GM18511 (cell line): ENCODE measurements at regions not wholly inside any gene's neighbourhood (a gene's known extent, or its start where the extent isn't known, plus 50 kb on each side); places are given as distances from the start of the nearest gene placed in this dataset.
"Not testable (repeated sequence)": the region's sequence is repeated elsewhere in the genome, so short reads cannot be mapped to it uniquely, and the experiment has no call there.

ENCODE experiments used
- ATAC-seq: cut with Tn5 transposase; IDR thresholded peaks from one replicate; pipeline ENCODE4 v1.9.1; 2021; ENCODE audit warnings: mild to moderate bottlenecking, moderate library complexity; ENCODE audit not compliant: unreplicated experiment

DNA sequence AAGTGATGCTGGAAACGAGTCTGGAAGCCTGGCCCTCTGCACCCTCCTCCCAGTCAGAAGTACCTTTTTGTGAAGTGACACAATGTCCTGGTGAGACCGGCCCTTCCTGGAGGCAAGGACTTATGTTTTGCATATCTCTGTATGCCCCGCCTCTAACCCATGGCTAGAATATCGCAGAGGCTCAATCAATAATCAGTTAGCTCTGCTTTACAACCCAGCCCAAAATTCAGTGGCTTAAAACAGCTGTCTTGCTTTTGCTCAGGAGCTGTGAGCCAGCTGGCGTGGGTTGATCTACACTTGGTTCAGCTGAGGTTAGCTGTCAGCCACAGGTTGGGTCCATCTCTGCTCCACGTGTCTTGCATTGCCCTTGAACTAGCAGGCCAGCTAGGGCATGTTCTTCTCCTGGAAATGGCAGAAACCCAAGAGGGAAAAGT, 98.8 kb upstream of the METTL14 start:
- ATAC-seq: no peak

- ATAC-seq: no peak
Measured at GRCh38 chr4:118587116-118587831, 97.9 kb upstream of the METTL14 start.

GRCh38 chr4:118587946-118588345, 97.2 kb upstream of the METTL14 start:
- no peak for ATAC-seq

DNA sequence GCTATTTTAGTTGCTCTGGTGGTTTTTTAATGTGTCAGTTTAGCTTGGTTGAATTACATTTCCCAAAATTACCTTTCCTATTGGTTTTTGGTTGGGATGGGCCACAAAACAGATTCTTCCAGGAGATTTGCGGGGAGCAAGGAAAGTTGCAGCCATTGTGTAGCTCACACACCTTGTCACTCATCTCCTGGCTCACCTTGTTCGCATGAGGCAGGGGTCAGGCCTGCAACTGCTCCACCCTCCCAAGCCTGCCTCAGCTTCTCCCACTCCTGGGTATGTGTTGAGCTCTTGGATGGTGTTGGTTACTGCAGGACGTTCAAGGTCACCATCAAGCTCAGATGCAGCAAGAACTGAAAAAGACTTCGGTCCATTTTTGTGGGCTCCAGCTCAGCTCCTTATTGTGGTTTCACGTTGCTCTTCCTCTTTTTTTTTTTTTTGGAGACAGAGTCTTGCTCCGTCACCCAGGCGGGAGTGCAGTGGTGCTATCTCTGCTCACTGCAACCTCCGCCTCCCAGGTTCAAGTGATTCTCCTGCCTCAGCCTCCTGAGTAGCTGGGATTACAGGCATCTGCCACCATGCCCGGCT, 95.6 kb upstream of the METTL14 start:
- no peak for ATAC-seq

DNA sequence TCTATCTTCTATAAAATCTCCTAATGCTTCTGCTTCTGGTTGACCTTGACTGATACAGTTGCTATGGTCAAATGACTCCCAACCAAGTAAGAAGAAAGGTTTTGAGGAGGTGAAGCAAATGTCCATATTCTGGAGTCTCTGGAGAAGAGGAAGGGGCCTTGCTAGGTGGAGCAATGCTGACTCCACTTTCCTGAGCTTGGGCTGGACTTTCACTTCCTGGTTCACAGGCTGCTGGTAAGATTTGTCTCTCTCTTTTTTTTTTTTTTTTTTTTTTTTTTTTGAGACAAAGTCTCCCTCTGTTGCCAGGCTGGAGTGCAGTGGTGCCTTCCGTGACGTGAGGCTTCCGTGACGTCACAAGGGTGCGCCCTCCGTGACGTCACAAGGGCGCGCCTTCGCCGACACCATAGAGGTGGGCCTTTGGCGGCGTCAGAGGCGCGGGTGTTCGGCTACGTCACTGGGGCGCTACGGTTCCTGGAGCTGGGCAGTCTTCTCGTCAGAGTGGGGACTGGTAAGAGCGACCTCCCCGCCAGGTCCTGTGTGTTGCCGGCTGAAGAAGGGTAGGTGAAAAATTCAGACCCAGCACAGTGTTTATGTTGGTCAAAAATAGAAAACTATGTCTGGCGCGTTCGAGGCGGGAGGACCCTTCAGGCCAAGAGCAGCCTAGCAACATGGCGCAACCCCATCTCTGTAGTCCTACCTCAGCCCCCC, 93.7 kb upstream of the METTL14 start:
- peak; percentile 100 for ATAC-seq

DNA sequence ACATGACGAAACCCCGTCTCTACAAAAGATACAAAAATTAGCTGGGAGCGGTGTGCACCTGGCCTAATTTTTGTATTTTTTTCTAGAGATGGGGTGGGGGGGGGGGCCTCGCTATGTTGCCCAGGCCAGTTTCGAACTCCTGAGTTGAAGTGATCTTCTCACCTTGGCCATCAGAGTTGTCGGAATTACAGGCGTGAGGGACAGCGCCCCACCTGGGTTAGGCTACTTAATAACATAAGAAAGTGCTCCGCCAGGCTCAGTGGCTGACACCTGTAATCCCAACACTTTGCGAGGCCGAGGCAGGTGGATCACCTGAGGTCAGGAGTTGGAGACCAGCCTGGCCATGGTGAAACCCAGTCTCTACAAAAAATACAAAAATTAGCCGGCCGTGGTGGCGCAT, 92.9 kb upstream of the METTL14 start:
- ATAC-seq: not testable (repeated sequence)

DNA sequence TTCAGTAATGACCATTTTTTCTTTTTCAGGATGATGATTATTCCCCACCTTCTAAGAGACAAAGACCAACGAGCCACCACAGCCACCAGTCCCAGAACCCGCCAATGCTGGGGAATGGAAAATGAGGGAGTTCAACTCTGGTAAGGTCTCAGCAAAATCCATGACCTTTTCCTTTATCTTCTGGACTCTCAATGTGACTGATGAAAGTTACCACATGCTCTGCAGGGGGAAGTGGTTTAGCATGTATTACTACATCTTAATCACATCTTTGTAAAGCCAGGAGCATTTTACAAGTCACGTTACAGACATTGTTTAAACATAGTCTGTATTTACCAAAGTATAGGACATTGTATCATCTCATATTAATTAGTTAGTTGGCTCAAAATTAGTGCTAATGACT, 89.3 kb upstream of the METTL14 start:
- ATAC-seq: not testable (repeated sequence)

- ATAC-seq: not testable (repeated sequence)
Measured at GRCh38 chr4:118625097-118625496, 60.1 kb upstream of the METTL14 start.

DNA sequence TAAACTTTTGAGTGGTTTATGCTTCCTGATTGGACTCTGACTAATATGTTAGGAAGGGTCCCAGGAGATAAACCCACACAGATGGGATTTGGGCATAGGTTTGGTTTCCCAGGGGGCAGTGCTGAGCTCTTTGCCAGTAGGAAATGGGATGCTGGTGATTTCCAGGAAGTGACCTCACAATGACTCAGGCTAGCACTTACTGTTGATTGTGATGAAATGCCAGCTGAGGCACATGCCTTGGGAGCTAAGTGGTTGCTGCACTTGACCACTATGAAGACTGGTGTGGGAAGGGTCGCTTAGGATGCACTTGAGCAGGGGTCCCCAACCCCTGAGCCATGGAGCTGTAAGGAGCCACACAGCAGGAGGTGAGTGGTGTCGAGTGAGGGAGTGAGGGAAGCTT, 55.5 kb upstream of the METTL14 start:
- not testable (repeated sequence) for ATAC-seq

DNA sequence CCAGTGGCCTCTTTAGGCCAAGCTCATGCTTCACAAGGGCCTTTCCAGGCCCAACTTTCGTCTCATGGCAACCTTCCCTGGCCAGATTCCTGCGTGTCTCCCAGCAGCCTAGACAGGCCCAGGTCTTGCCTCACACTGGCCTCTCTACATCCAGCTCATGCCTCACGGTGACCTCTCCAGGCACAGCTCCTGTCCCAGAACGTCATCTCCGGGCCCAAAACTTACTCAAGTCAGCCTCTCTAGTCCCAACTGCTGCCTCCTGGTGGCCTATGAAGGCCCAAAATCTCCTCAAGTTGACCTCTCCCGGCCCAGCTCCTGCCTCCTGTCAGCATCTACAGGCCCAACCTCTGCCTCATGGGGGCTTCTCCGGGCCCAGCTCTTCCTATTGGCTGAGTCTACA, 54.3 kb upstream of the METTL14 start:
- not testable (repeated sequence) for ATAC-seq

DNA sequence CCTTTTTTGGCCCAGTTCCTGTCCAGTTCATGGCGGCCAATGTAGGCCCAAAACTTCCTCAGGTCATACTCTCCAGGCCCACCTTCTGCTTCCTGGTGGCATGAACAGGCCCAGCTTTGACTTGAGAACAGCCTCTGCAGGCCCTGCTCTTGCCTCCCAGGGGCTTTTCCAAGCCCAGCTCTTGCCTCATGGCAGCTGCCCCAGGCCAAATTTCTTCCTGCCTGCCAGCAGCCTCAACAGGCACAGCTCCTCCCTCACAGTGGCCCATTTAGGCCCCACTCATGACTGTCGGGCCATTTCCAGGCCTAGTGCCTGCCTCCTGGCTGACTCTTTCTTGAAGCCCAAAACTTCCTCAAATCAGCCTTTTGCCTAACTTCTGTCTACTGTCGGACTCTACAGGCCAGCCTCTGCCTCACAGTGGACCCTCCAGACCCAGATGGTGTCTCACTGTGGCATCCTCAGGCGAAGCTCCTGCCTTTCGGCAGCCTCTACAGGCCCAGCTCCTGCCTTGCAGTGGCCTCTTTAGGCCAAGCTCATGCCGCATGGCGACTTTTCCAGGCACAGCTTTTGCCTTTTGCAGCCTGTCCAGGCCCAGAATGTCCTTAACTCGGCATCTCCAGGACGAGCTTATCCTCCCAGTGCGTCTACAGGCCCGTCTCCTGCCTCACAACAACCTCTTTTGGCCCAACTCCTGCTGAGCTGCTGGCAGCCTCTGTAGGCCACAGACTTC, 53.7 kb upstream of the METTL14 start:
- not testable (repeated sequence) for ATAC-seq

- ATAC-seq: not testable (repeated sequence)
Measured at GRCh38 chr4:118633476-118633875, 51.7 kb upstream of the METTL14 start.

- ATAC-seq: not testable (repeated sequence)
Measured at GRCh38 chr4:118634126-118634875, 50.9 kb upstream of the METTL14 start.
